Endothelial cell of umbilical vein (primary cell): ENCODE measurements at regions not wholly inside any gene's neighbourhood (a gene's known extent, or its start where the extent isn't known, plus 50 kb on each side); places are given as distances from the start of the nearest gene placed in this dataset.

Source experiments
- CTCF ChIP-seq, 2 donors: IDR thresholded peaks; 1 replicate in 1 of 2; 2 replicates in 1 of 2; pipeline ENCODE4 v1.5.1; 2011; ENCODE audit warnings: low read length in 2 of 2, mild to moderate bottlenecking in 2 of 2, moderate library complexity in 2 of 2, control low read depth in 1 of 2, inconsistent platforms in 1 of 2, low read depth in 1 of 2; ENCODE audit not compliant: insufficient read depth in 1 of 2; ENCODE audit errors: extremely low read depth in 1 of 2
- EZH2 ChIP-seq: IDR thresholded peaks from 2 replicates; pipeline ENCODE4 v1.6.1; 2012; ENCODE audit warnings: borderline replicate concordance, low read depth, mild to moderate bottlenecking, moderate library complexity, low read length, inconsistent platforms; ENCODE audit not compliant: severe bottlenecking
- POLR2AphosphoS5 ChIP-seq: IDR thresholded peaks from 2 replicates; pipeline ENCODE4 v1.6.1; 2012; ENCODE audit warnings: low read depth, mild to moderate bottlenecking, control low read depth, low read length, moderate library complexity; ENCODE audit not compliant: insufficient read depth

- no peak for TF ChIP-seq CTCF (IDR thresholded peaks at IDR 0.05; ENCODE audit: extremely low read depth in 1 of 2, insufficient read depth in 1 of 2, low read depth in 1 of 2, low read length in 2 of 2)
- TF ChIP-seq EZH2, result no peak
- TF ChIP-seq POLR2AphosphoS5, result no peak
Measured at GRCh38 chr3:178930116-178930515, 141.5 kb downstream of the ZMAT3 start.
